ENCODE measurements at regions not wholly inside any gene's neighbourhood (a gene's known extent, or its start where the extent isn't known, plus 50 kb on each side); places are given as distances from the start of the nearest gene placed in this dataset.

GRCh38 chr3:94965867-94966475, 903.1 kb downstream of the NSUN3 start:
- TF ChIP-seq EZH2phosphoT487 (IDR thresholded peaks at IDR 0.05; ENCODE audit: low read depth) (no peak), CTCF (IDR thresholded peaks at IDR 0.05; ENCODE audit: low read depth, low read length) (no peak)
- H3K9me3 ChIP-seq (ENCODE audit: insufficient read depth, low read length) = no peaks in the 10 kb centered on the region
- no peaks in the 10 kb centered on the region for H3K27me3 ChIP-seq (ENCODE audit: low read depth, low read length)
- no peaks in the 10 kb centered on the region for H4K20me1 ChIP-seq (ENCODE audit: insufficient read depth, low read length)
- no peak overlapping the region for H3K4me2 ChIP-seq (ENCODE audit: low read length)
- H2AFZ ChIP-seq (ENCODE audit: low read depth, low read length) = no peak overlapping the region
- H3K4me3 ChIP-seq (ENCODE audit: low read length) = no peak overlapping the region
- H3K4me1 ChIP-seq (ENCODE audit: low read length) = 0 out of 2 replicates have a peak, but pooled peaks cover 7% of the 10 kb centered on the region
- no peaks in the 10 kb centered on the region for H3K36me3 ChIP-seq (replicated peaks; ENCODE audit: low read depth, low read length)
- H3K27ac ChIP-seq (ENCODE audit: low read length) = no peak overlapping the region
- H3K9ac ChIP-seq (ENCODE audit: low read length) = no peak overlapping the region
- no peaks in the 10 kb centered on the region for H3K79me2 ChIP-seq (ENCODE audit: low read length)

GRCh38 chr3:94967196-94967595, 904.3 kb downstream of the NSUN3 start:
- TF ChIP-seq CTCF (IDR thresholded peaks at IDR 0.05; ENCODE audit: low read depth, low read length) = no peak
- TF ChIP-seq EZH2phosphoT487 (IDR thresholded peaks at IDR 0.05; ENCODE audit: low read depth) = no peak
- Histone ChIP-seq H3K36me3 (replicated peaks; ENCODE audit: low read depth, low read length) (no peaks in the 10 kb centered on the region), H3K9me3 (ENCODE audit: insufficient read depth, low read length) (0 out of 2 replicates have a peak, but pooled peaks cover 6% of the 10 kb centered on the region), H3K4me3 (ENCODE audit: low read length) (no peak overlapping the region), H2AFZ (ENCODE audit: low read depth, low read length) (no peak overlapping the region), H3K4me2 (ENCODE audit: low read length) (no peak overlapping the region), H3K27me3 (ENCODE audit: low read depth, low read length) (no peaks in the 10 kb centered on the region), H3K4me1 (ENCODE audit: low read length) (peaks cover 11% of the 10 kb centered on the region), H3K27ac (ENCODE audit: low read length) (no peak overlapping the region), H4K20me1 (ENCODE audit: insufficient read depth, low read length) (no peaks in the 10 kb centered on the region), H3K79me2 (ENCODE audit: low read length) (no peaks in the 10 kb centered on the region), H3K9ac (ENCODE audit: low read length) (no peak overlapping the region)

- Histone ChIP-seq H3K4me3 (ENCODE audit: low read length) (no peak overlapping the region), H3K27ac (ENCODE audit: low read length) (no peak overlapping the region), H3K9me3 (ENCODE audit: insufficient read depth, low read length) (0 out of 2 replicates have a peak, but pooled peaks cover 6% of the 10 kb centered on the region), H3K27me3 (ENCODE audit: low read depth, low read length) (no peaks in the 10 kb centered on the region), H3K36me3 (replicated peaks; ENCODE audit: low read depth, low read length) (no peaks in the 10 kb centered on the region), H3K4me2 (ENCODE audit: low read length) (no peak overlapping the region), H3K79me2 (ENCODE audit: low read length) (no peaks in the 10 kb centered on the region), H2AFZ (ENCODE audit: low read depth, low read length) (no peak overlapping the region), H3K4me1 (ENCODE audit: low read length) (peaks cover 13% of the 10 kb centered on the region), H4K20me1 (ENCODE audit: insufficient read depth, low read length) (no peaks in the 10 kb centered on the region), H3K9ac (ENCODE audit: low read length) (no peak overlapping the region)
- TF ChIP-seq EZH2phosphoT487 (IDR thresholded peaks at IDR 0.05; ENCODE audit: low read depth) = no peak
- TF ChIP-seq CTCF (IDR thresholded peaks at IDR 0.05; ENCODE audit: low read depth, low read length) = no peak
These were observed 905.7 kb downstream of the NSUN3 start for GRCh38 chr3:94968519-94968918.

GRCh38 chr3:94972066-94972465, 909.2 kb downstream of the NSUN3 start:
- Histone ChIP-seq H3K36me3 (replicated peaks; ENCODE audit: low read depth, low read length) (no peaks in the 10 kb centered on the region), H3K9ac (ENCODE audit: low read length) (no peak overlapping the region), H3K79me2 (ENCODE audit: low read length) (no peaks in the 10 kb centered on the region), H2AFZ (ENCODE audit: low read depth, low read length) (no peak overlapping the region), H3K9me3 (ENCODE audit: insufficient read depth, low read length) (0 out of 2 replicates have a peak, but pooled peaks cover 6% of the 10 kb centered on the region), H4K20me1 (ENCODE audit: insufficient read depth, low read length) (no peaks in the 10 kb centered on the region), H3K4me2 (ENCODE audit: low read length) (no peak overlapping the region), H3K27ac (ENCODE audit: low read length) (no peak overlapping the region; the same call in 1 of the 2 replicates), H3K27me3 (ENCODE audit: low read depth, low read length) (no peaks in the 10 kb centered on the region), H3K4me3 (ENCODE audit: low read length) (no peak overlapping the region), H3K4me1 (ENCODE audit: low read length) (peaks cover 7% of the 10 kb centered on the region)
- no peak for TF ChIP-seq CTCF (IDR thresholded peaks at IDR 0.05; ENCODE audit: low read depth, low read length)
- no peak for TF ChIP-seq EZH2phosphoT487 (IDR thresholded peaks at IDR 0.05; ENCODE audit: low read depth)
